K562 (cell line): ENCODE measurements at regions not wholly inside any gene's neighbourhood (a gene's known extent, or its start where the extent isn't known, plus 50 kb on each side); places are given as distances from the start of the nearest gene placed in this dataset.
A peak's percentile ranks its signal among the peaks of the same experiment; 100 is the strongest.

Source experiments
- CBX3 ChIP-seq, 2 experiments: IDR thresholded peaks; 1 replicate in 1 of 2; 2 replicates in 1 of 2; pipeline ENCODE4 v1.6.1; 2012; ENCODE audit warnings: inconsistent platforms in 2 of 2, low read length in 2 of 2, borderline replicate concordance in 1 of 2, control low read depth in 1 of 2
- DNMT1 ChIP-seq: fragments of 450-650 bp; IDR thresholded peaks from 2 replicates; pipeline ENCODE4 v1.6.1; 2016; ENCODE audit warnings: antibody characterized with exemption, mild to moderate bottlenecking
- DPF2 ChIP-seq: fragments of 450-650 bp; IDR thresholded peaks from 2 replicates; pipeline ENCODE4 v1.6.1; 2016
- HDAC3 ChIP-seq: fragments of 450-650 bp; IDR thresholded peaks from 2 replicates; pipeline ENCODE4 v1.6.1; 2018; ENCODE audit warnings: borderline replicate concordance, mild to moderate bottlenecking, moderate library complexity; ENCODE audit not compliant: partially characterized antibody
- HES1 ChIP-seq: fragments of 450-650 bp; IDR thresholded peaks from 2 replicates; pipeline ENCODE4 v1.6.1; 2016; ENCODE audit warnings: low read depth, mild to moderate bottlenecking, moderate library complexity
- JUND ChIP-seq, 2 experiments: IDR thresholded peaks; 2 replicates in 1 of 2; 3 replicates in 1 of 2; pipeline ENCODE4 v1.6.1; 2011; ENCODE audit warnings: borderline replicate concordance in 2 of 2, low read depth in 2 of 2, low read length in 2 of 2, improper control_type of control experiment in 1 of 2, missing biosample characterization in 1 of 2, missing genetic modification characterization in 1 of 2, missing genetic modification reagents in 1 of 2
- KAT2B ChIP-seq: IDR thresholded peaks from one replicate; pipeline ENCODE4 v1.6.1; 2012; ENCODE audit warnings: low read depth, mild to moderate bottlenecking, control low read depth, inconsistent platforms, low read length, moderate library complexity
- NFATC3 ChIP-seq: fragments of 450-650 bp; IDR thresholded peaks from 2 replicates; pipeline ENCODE4 v1.6.1; 2017; ENCODE audit warnings: mild to moderate bottlenecking
- NR2C2 ChIP-seq, 2 experiments: fragments of 200-800 bp in 1 of 2; sonication (Bioruptor generic) in 1 of 2; sonication (generic) in 1 of 2; formaldehyde crosslinking in 1 of 2; IDR thresholded peaks; 2 replicates each; pipeline versions ENCODE4 v1.6.1 to v1.8.0; 2016 to 2022; ENCODE audit warnings: mild to moderate bottlenecking in 1 of 2, missing compliant biosample characterization in 1 of 2, missing genetic modification characterization in 1 of 2, missing genetic modification reagents in 1 of 2
- RERE ChIP-seq: sonication (generic); formaldehyde crosslinking; IDR thresholded peaks from 2 replicates; pipeline ENCODE4 v1.8.0; 2023; ENCODE audit warnings: missing genetic modification reagents, mild to moderate bottlenecking, borderline replicate concordance
- SMARCE1 ChIP-seq: fragments of 450-650 bp; IDR thresholded peaks from 2 replicates; pipeline ENCODE4 v1.7.1; 2016; ENCODE audit warnings: mild to moderate bottlenecking
- TRIM24 ChIP-seq, 2 experiments: fragments of 450-650 bp; IDR thresholded peaks; 2 replicates each; pipeline ENCODE4 v1.6.1; 2016
- ZNF224 ChIP-seq: sonication (generic); formaldehyde crosslinking; IDR thresholded peaks from 2 replicates; pipeline ENCODE4 v1.8.0; 2022; ENCODE audit warnings: mild to moderate bottlenecking, missing genetic modification reagents
- ZNF384 ChIP-seq: IDR thresholded peaks from 2 replicates; pipeline ENCODE4 v1.6.1; 2012; ENCODE audit warnings: low read depth, low read length, improper control_type of control experiment

GRCh38 chr1:157325220-157325619, 187.0 kb upstream of the ETV3 start (continued):
- TF ChIP-seq RERE (CRISPR knock-in tag) (no peak), DNMT1 (no peak), KAT2B (no peak), JUND (IDR thresholded peaks at IDR 0.05; ENCODE audit: borderline replicate concordance, low read depth, low read length) (peak; percentile 93), JUND (tag; IDR thresholded peaks at IDR 0.05; ENCODE audit: borderline replicate concordance, low read depth, low read length) (peak; percentile 85; the same call in 1 of the 3 replicates), SMARCE1 (peak; percentile 96), ZNF224 (CRISPR knock-in tag) (no peak), NR2C2 (CRISPR knock-in tag; IDR thresholded peaks at IDR 0.05) (no peak), NR2C2 (tag; IDR thresholded peaks at IDR 0.05) (peak; percentile 53; the same call in 1 of the 2 replicates), ZNF384 (no peak), DPF2 (peak; percentile 98), HDAC3 (peak; percentile 88), CBX3 (IDR thresholded peaks at IDR 0.05; ENCODE audit: borderline replicate concordance in 1 of 2, low read length in 2 of 2) (0 out of 3 replicates have a peak, but pooled peaks of 1 of the 2 experiments have one; percentile 39), NFATC3 (0 out of 2 replicates have a peak, but pooled peaks have one; percentile 15), HES1 (no peak), TRIM24 (IDR thresholded peaks at IDR 0.05) (peak; percentile 88 to 95)
- TF ChIP-seq, all 486 proteins: peak for 90
